CD4-positive, CD25-positive, alpha-beta regulatory T cell (primary cell): ENCODE measurements at regions not wholly inside any gene's neighbourhood (a gene's known extent, or its start where the extent isn't known, plus 50 kb on each side); places are given as distances from the start of the nearest gene placed in this dataset.

Experiments used
- ATAC-seq, 2 donors: fragments of 150-1000 bp; cut with Tn5 transposase; one replicate each; pipeline ENCODE4 v1.10.0; 2021; ENCODE audit warnings: low read depth in 2 of 2, moderate number of reproducible peaks in 2 of 2, moderate library complexity in 1 of 2
- DNase-seq, 3 donors: peaks; one replicate each; pipeline versions ENCODE4 v3.0.0 to v3.0.0-alpha.2; 2012 to 2022; ENCODE audit warnings: mixed read lengths in 1 of 3
- H3K27ac ChIP-seq: one replicate; pipeline ENCODE4 v1.7.0; 2013; ENCODE audit warnings: mild to moderate bottlenecking, low read length; ENCODE audit not compliant: insufficient read depth, poor library complexity, severe bottlenecking
- H3K27me3 ChIP-seq: one replicate; pipeline ENCODE4 v1.7.0; 2013; ENCODE audit warnings: low read length; ENCODE audit not compliant: control insufficient read depth, insufficient read depth
- H3K36me3 ChIP-seq: one replicate; pipeline ENCODE4 v1.7.0; 2013; ENCODE audit warnings: mild to moderate bottlenecking, low read length, moderate library complexity; ENCODE audit not compliant: control insufficient read depth, insufficient read depth
- H3K4me1 ChIP-seq: 2 replicates; pipeline ENCODE4 v1.7.0; 2013; ENCODE audit warnings: mild to moderate bottlenecking, low read length; ENCODE audit not compliant: insufficient read depth, control insufficient read depth, poor library complexity, severe bottlenecking
- H3K4me3 ChIP-seq: one replicate; pipeline ENCODE4 v1.7.0; 2013; ENCODE audit warnings: low read depth, mild to moderate bottlenecking, low read length, moderate library complexity
- H3K9me3 ChIP-seq, 2 experiments: 1 replicate in 1 of 2; 2 replicates in 1 of 2; pipeline ENCODE4 v1.7.0; 2013; ENCODE audit warnings: low read length in 2 of 2, mild to moderate bottlenecking in 1 of 2, moderate library complexity in 1 of 2; ENCODE audit not compliant: control insufficient read depth in 2 of 2
- H3K27ac Mint-ChIP-seq, 3 donors: one replicate each; pipeline ENCODE4 v1.8.0; 2020 to 2022; ENCODE audit warnings: mild to moderate bottlenecking in 3 of 3, mixed read lengths in 3 of 3, moderate library complexity in 2 of 3
- H3K27me3 Mint-ChIP-seq: one replicate; pipeline ENCODE4 v1.8.0; 2022; ENCODE audit warnings: mild to moderate bottlenecking, mixed read lengths
- H3K36me3 Mint-ChIP-seq: one replicate; pipeline ENCODE4 v1.8.0; 2020; ENCODE audit warnings: mixed read lengths
- H3K4me1 Mint-ChIP-seq, 4 donors: one replicate each; pipeline ENCODE4 v1.8.0; 2020 to 2022; ENCODE audit warnings: mixed read lengths in 4 of 4, mild to moderate bottlenecking in 1 of 4
- H3K4me3 Mint-ChIP-seq, 4 donors: one replicate each; pipeline ENCODE4 v1.8.0; 2020 to 2022; ENCODE audit warnings: mild to moderate bottlenecking in 4 of 4, mixed read lengths in 4 of 4, moderate library complexity in 3 of 4
- H3K9me3 Mint-ChIP-seq, 7 donors: one replicate each; pipeline ENCODE4 v1.8.0; 2020 to 2022; ENCODE audit warnings: mixed read lengths in 7 of 7, mild to moderate bottlenecking in 3 of 7, moderate library complexity in 2 of 7

DNA sequence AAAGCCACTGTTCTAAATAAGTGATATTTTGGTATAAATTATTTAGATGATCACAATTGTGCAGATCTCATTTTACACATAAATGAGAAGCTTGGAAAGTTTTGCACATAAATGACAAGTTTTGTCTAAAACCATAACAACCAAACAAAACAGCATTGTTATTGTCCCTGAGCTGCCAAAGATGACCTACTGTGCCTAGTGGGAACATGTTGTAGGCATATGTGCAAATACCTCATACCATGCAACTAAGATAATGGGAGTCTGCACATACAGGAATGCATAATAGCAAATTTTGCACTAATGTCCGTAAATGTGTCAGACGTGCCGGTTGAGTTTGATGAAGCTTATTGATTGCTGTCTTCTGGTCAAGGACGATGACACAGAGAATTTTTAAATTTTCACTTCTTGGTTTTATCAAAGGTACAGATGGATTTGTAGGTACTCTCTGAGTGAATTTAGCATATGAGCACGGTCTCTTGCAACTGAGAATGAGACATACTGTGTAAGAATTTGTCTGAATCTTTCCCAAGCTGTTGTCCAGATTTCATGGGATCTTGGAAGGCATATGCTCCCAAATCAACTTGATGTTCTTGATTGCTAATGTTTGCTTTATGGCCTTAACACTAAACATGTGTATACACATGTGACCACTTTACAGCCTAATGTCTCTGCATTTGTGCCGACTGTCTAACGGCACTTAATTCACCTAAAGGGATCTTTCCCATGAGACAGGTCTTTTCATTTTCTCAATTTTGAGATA lies 1133.5 kb downstream of the FAT4 start:
- Mint-ChIP-seq H3K27ac (no peak overlapping the region), H3K27me3 (no peaks in the 10 kb centered on the region), H3K4me1 (no peaks in the 10 kb centered on the region), H3K9me3 (peaks cover 5 to 41% (median 8%) of the 10 kb centered on the region in 7 donors), H3K4me3 (no peak overlapping the region), H3K36me3 (no peaks in the 10 kb centered on the region)
- H3K4me3 ChIP-seq = no peak overlapping the region
- H3K27me3 ChIP-seq = no peaks in the 10 kb centered on the region
- DNase-seq (no peak), ATAC-seq (no peak)
- H3K4me1 ChIP-seq = no peaks in the 10 kb centered on the region
- H3K9me3 ChIP-seq = peaks cover 0 to 4% of the 10 kb centered on the region in 2 experiments
- H3K27ac ChIP-seq = no peak overlapping the region
- H3K36me3 ChIP-seq = no peaks in the 10 kb centered on the region

DNA sequence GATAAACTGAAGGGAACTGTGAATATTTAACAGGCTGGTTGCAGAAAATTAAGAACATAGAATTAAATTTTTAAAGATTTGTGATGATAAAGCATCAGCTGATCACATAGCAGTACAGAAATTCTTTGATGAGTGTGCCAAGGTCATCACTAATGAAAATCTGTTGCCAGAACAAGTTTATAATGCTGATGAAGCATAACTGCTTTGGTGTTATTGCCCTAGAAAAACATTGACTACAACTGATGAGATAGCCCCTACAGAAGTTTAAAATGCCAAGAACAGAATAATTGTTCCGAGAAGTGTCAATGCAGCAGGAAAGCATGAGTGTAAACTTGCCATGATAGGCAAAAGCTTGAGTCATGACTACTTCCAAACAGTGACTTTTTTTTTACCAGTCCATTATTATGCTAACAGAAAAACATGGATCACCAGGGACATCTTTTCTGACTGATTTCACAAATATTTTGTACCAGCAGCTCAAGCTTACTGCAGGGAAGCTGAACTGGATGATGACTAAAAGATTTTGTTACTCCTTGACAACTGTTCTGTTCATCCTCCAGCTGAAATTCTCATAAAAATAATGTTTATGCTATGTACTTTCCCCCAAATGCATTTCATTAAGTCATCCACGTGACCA lies 1136.6 kb downstream of the FAT4 start:
- peaks cover 2 to 29% (median 8%) of the 10 kb centered on the region in 7 donors for H3K9me3 Mint-ChIP-seq
- no peaks in the 10 kb centered on the region for H3K4me1 Mint-ChIP-seq
- Histone ChIP-seq H3K36me3 (no peaks in the 10 kb centered on the region), H3K27ac (no peak overlapping the region), H3K4me3 (no peak overlapping the region), H3K27me3 (no peaks in the 10 kb centered on the region), H3K4me1 (no peaks in the 10 kb centered on the region), H3K9me3 (peaks cover 0 to 4% of the 10 kb centered on the region in 2 experiments)
- H3K36me3 Mint-ChIP-seq = no peaks in the 10 kb centered on the region
- DNase-seq (no peak), ATAC-seq (no peak)
- H3K4me3 Mint-ChIP-seq = no peak overlapping the region
- H3K27ac Mint-ChIP-seq = no peak overlapping the region
- no peaks in the 10 kb centered on the region for H3K27me3 Mint-ChIP-seq

DNA sequence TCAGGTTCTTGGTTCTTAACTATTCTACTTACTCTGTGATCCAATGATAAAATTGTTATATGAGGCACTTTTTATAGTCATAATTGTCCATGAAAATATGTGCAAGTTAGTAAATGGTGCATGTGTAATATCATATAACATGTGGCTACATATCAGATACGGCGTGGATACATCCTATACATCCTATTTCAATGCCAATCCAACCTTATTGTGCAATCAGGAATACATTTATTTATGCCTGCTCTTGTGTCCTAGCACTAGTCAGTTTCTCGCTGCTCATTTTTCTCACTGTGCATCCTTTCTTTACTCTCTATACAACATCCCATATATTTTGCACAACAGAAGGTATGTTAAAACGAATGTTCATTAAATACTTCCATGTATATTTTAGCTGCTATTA lies 1141.1 kb downstream of the FAT4 start:
- H3K9me3 Mint-ChIP-seq = peaks cover 0 to 25% (median 6%) of the 10 kb centered on the region in 7 donors
- H3K4me3 Mint-ChIP-seq = no peak overlapping the region
- H3K36me3 ChIP-seq = no peaks in the 10 kb centered on the region
- H3K27me3 ChIP-seq = no peaks in the 10 kb centered on the region
- ATAC-seq (no peak), DNase-seq (no peak)
- H3K4me3 ChIP-seq = no peak overlapping the region
- no peak overlapping the region for H3K27ac Mint-ChIP-seq
- H3K9me3 ChIP-seq = no peaks in the 10 kb centered on the region
- H3K4me1 Mint-ChIP-seq = no peaks in the 10 kb centered on the region
- H3K27ac ChIP-seq = no peak overlapping the region
- no peaks in the 10 kb centered on the region for H3K27me3 Mint-ChIP-seq
- H3K4me1 ChIP-seq = no peaks in the 10 kb centered on the region
- H3K36me3 Mint-ChIP-seq = no peaks in the 10 kb centered on the region

DNA sequence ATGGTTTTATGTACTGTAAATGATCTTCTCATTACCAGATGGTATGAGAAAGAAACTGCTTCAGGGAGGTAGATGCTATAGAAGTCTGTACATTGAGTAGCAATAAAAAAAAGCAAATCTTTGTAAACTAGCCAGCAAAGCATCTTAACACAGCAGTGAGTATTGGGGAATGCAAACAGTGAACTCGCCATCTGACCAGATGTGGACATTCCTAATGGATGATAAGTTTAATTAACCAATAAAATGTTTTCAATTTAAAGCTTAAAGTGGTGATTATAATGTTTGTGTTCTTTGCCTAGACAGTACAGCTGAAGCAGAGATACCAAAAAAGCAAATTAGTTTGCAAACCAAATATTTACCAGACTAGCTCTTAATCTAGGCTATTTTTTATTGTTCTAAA lies 1144.2 kb downstream of the FAT4 start:
- Mint-ChIP-seq H3K4me1 (no peaks in the 10 kb centered on the region), H3K27ac (no peak overlapping the region), H3K36me3 (no peaks in the 10 kb centered on the region), H3K9me3 (peaks cover 0 to 15% (median 3%) of the 10 kb centered on the region in 7 donors), H3K27me3 (no peaks in the 10 kb centered on the region), H3K4me3 (no peak overlapping the region)
- no peak for ATAC-seq
- DNase-seq = no peak
- Histone ChIP-seq H3K4me1 (no peaks in the 10 kb centered on the region), H3K36me3 (no peaks in the 10 kb centered on the region), H3K9me3 (no peaks in the 10 kb centered on the region), H3K4me3 (no peak overlapping the region), H3K27ac (no peak overlapping the region), H3K27me3 (no peaks in the 10 kb centered on the region)

DNA sequence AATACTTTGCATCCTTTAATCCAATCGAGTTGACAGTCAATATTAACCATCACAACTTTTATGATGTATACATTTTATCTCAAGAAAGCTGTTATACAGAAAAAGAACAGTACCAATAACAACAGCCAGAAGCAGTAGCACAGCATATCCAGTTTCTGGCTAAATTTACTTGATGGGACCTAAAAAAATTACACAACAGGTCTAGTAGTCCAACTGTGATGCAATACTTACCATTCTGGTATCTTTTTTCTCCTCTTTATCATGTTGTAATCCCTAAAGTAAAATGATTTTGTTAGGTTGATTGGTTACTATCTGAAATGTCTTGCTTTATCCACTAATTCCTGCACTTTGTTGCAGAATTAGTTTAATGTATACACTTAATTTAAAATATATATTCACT lies 1150.6 kb downstream of the FAT4 start:
- no peaks in the 10 kb centered on the region for H3K27me3 ChIP-seq
- Mint-ChIP-seq H3K4me3 (no peak overlapping the region), H3K4me1 (no peaks in the 10 kb centered on the region), H3K36me3 (no peaks in the 10 kb centered on the region), H3K9me3 (peaks cover 0 to 16% (median 6%) of the 10 kb centered on the region in 7 donors), H3K27ac (no peak overlapping the region), H3K27me3 (no peaks in the 10 kb centered on the region)
- DNase-seq (no peak), ATAC-seq (no peak)
- H3K9me3 ChIP-seq = peaks cover 0 to 6% of the 10 kb centered on the region in 2 experiments
- no peak overlapping the region for H3K4me3 ChIP-seq
- H3K4me1 ChIP-seq = no peaks in the 10 kb centered on the region
- no peaks in the 10 kb centered on the region for H3K36me3 ChIP-seq
- H3K27ac ChIP-seq = no peak overlapping the region

DNA sequence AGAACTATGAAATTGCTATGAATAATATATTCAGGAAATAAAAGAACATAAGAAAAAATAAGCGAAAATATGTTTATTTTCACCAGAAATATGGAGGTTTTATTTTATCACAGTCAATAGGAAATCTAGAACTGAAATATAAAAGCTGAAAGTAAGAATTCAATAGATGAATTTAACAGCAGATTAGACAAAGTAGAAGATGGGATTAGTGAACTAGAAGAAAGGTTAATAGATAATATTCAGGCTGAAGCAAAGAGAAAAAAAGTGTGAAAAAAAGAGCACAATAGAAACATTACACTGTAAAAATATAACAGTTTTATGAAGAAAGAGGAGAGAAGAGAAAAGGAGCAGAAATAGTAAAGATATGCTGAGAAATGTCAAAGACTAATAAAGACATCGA lies 1152.1 kb downstream of the FAT4 start:
- Mint-ChIP-seq H3K27me3 (no peaks in the 10 kb centered on the region), H3K27ac (no peak overlapping the region), H3K9me3 (peaks cover 0 to 14% (median 3%) of the 10 kb centered on the region in 7 donors), H3K4me3 (no peak overlapping the region), H3K4me1 (no peaks in the 10 kb centered on the region), H3K36me3 (no peaks in the 10 kb centered on the region)
- H3K36me3 ChIP-seq = no peaks in the 10 kb centered on the region
- no peaks in the 10 kb centered on the region for H3K4me1 ChIP-seq
- ATAC-seq = no peak
- H3K4me3 ChIP-seq = no peak overlapping the region
- DNase-seq = no peak
- no peaks in the 10 kb centered on the region for H3K27me3 ChIP-seq
- peaks cover 0 to 6% of the 10 kb centered on the region in 2 experiments for H3K9me3 ChIP-seq
- no peak overlapping the region for H3K27ac ChIP-seq

DNA sequence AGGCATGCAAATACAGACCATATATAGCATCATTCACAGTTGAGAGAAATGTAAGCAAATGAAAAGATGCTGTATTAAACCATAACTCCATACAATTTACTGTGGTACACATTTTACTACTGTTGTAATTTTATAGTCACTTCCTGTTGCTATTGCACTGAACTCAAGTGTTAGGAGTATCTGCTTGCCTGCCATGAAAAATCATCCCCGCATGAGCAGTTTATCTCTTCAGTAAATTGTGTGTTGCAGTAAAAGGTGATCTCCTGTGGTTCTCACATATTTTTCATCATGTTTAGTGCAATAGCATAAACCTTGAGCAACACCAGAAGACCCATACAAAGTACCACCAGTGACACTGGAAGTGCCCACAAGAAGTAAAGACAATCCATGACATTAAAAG lies 1153.4 kb downstream of the FAT4 start:
- H3K36me3 Mint-ChIP-seq = no peaks in the 10 kb centered on the region
- H3K27me3 Mint-ChIP-seq = no peaks in the 10 kb centered on the region
- DNase-seq = no peak
- Histone ChIP-seq H3K27ac (no peak overlapping the region), H3K4me1 (no peaks in the 10 kb centered on the region), H3K4me3 (no peak overlapping the region), H3K9me3 (peaks cover 0 to 6% of the 10 kb centered on the region in 2 experiments), H3K27me3 (no peaks in the 10 kb centered on the region), H3K36me3 (no peaks in the 10 kb centered on the region)
- H3K27ac Mint-ChIP-seq = no peak overlapping the region
- no peak for ATAC-seq
- H3K4me3 Mint-ChIP-seq = no peak overlapping the region
- H3K4me1 Mint-ChIP-seq = no peaks in the 10 kb centered on the region
- peaks cover 0 to 14% (median 3%) of the 10 kb centered on the region in 7 donors for H3K9me3 Mint-ChIP-seq

DNA sequence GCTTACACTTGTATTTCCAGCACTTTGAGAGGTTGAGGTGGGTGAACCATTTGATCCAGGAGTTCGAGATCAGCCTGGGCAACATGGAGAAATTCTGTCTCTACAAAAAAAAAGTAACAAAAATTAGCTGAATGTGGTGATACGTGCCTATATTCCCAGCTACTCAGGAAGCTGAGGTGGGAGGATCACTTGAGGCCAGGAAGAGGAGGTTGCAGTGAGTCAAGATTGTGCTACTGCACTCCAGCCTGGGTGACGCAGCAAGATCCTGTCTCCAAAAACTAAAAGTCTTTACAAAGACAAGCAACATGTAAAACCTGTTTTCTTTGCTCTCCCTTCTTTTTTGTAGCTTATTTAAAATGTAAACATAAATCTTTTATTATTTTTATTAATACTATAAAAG lies 1156.1 kb downstream of the FAT4 start:
- H3K4me3 Mint-ChIP-seq = no peak overlapping the region
- no peaks in the 10 kb centered on the region for H3K9me3 ChIP-seq
- H3K36me3 ChIP-seq = no peaks in the 10 kb centered on the region

More for the DNA sequence above, 1156.1 kb downstream of the FAT4 start:
- H3K27me3 Mint-ChIP-seq = no peaks in the 10 kb centered on the region
- H3K27me3 ChIP-seq = no peaks in the 10 kb centered on the region
- H3K4me1 ChIP-seq = no peaks in the 10 kb centered on the region
- H3K4me1 Mint-ChIP-seq = no peaks in the 10 kb centered on the region
- DNase-seq = no peak
- no peak overlapping the region for H3K27ac Mint-ChIP-seq
- peaks cover 0 to 12% (median 3%) of the 10 kb centered on the region in 7 donors for H3K9me3 Mint-ChIP-seq
- no peak overlapping the region for H3K4me3 ChIP-seq
- no peak for ATAC-seq
- no peak overlapping the region for H3K27ac ChIP-seq
- no peaks in the 10 kb centered on the region for H3K36me3 Mint-ChIP-seq
